Hippocampal formation (tissue), 2 donors: ENCODE measurements at regions not wholly inside any gene's neighbourhood (a gene's known extent, or its start where the extent isn't known, plus 50 kb on each side); places are given as distances from the start of the nearest gene placed in this dataset.

Experiments
- DNase-seq, 2 donors: peaks; one replicate each; lab custom pipeline; 2025; lab: John Stamatoyannopoulos, UW

DNA sequence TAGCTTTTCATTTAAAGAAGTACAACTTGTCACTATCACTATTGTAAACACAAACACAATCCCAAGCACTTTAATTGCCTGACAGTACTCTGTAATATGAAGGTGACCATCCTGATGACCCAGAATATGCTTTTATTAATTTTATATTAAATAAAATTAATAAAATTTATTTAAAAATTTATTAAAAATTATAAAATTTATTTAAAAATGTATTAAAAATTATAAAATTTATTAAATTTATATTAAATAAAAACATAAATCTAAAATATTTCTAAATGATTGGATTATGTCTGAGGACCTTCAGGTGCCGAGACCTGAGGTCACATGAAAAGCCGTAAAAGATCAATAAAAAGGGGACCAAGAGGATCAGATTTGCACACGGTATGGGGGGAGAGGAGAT is 229.8 kb upstream of the KIRREL3 start:
- DNase-seq, result no peak

DNA sequence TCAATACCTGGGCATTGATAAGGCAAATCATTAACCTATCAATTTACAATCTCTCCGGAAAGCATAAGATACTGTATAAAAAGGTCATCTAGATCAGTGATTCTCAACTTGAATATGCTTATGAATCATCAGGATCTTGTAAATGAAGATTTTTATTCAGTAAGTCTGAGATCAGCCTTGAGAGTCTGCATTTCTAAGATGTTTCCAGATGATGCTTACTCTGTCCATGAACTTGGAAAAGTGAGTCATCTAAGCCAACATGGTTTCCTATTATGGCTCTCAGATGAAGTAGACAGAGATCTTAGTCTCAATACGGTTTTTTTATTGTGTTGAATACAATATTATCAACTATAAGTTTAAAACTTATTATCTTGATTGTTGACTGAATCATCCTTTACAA is 226.4 kb upstream of the KIRREL3 start:
- no peak for DNase-seq

DNA sequence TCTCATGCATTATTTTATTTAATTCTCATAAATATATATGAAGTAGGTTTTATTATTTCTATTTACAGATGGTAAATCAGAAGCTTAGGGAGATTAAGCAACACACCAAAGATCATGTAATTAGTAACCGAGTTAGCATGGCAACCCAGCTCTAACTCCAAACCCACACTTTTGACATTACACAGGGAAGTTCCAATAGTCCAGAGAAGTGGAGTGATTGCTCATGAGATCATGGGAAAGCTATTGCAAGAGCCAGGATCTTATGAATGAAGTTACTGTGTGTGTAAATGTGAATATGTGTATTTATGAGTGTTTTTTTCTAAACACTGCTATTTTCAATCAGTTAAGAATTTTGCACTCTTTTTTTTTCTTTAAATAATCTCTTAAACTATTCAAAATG is 225.8 kb upstream of the KIRREL3 start:
- DNase-seq, result no peak

DNA sequence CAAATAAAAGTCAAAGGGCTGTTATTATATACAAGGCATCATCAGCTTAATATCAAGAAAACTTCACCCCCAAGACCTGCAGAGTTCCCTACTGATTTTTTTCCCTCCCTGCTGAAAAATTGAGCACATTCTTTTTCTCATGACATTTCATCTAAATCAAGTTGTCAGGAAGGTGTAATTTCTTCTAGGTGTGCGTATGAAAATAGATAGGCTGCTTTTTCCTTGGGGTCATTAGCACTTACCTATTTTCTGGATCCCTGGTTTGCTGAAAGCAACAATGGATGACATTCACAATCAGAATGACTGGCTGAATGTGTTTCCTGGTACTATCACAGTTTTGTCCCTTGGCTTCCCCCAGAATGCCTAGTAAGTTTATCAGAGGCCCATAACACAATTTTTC is 225.0 kb upstream of the KIRREL3 start:
- DNase-seq, result no peak

DNA sequence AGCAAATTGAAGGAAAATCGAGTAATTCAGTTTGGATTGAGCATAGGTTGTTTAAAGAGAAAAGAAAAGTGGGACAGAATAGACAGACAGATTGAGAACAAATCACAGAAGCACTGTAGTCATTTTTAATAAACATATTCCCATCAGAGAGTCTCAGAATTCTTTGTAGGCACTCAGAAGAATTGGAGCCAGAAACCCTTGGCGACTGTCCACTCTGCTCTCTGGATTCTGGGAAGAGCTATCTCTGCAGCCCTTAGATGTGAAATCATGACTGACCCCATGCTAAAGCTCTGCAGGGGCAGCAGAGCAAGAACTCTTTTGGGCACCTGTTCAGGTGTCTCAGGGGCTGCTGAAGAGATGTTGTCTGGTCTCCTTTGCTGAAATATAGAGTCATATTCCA is 223.7 kb upstream of the KIRREL3 start:
- no peak for DNase-seq

DNA sequence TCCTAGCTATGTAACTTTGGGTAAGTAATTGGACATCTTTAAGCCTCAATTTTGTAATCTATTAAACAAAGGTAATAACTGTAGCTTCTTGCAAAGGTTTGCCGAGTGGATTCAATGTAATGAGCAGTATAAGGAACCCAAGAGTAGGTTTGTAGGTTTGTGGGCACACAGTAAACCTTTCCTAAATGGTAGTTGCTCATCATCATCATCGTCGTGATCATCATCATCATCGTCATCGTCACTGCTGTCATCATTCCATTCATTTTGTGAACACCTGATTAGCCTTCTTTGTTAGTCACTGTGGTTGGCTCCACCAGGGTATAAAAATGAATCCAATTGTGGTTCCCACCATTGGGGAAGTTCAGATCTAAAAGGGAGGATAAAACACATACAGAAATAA is 223.1 kb upstream of the KIRREL3 start:
- DNase-seq, result no peak

DNA sequence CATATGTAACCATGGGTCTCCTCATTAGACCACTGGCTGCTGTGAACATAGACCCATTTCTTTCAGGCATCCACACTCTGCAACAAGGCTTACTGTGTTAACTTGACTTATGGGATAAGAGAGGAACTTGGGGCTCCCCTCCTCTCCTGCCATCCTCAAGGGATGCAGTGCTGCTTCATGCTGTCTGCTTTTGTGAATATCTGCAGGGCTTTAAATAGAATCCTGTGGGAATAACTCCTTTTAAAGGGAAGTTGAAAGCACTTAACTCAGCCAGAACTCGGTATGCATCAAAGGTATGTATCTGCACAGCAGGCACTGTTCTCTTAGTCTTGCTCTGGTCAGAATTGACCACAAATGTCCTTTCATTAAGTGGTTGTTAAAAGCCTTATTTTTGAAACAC is 222.5 kb upstream of the KIRREL3 start:
- DNase-seq, result no peak

DNA sequence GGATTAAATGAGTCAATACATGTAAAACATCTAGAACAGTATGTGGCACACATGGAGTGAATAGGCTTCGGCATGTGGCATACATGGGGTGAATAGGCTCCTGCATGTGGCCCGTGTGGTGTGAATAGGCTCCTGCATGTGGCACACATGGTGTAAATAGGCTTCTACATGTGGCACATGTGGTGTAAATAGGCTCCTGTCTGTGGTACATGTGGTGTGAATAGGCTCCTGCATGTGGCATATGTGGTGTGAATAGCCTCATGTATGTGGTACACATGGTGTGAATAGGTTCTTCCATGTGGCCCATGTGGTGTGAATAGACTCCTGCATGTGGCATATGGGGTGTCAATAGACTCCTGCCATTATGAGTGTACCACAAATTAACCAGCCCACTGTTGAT is 219.1 kb upstream of the KIRREL3 start:
- no peak for DNase-seq

DNA sequence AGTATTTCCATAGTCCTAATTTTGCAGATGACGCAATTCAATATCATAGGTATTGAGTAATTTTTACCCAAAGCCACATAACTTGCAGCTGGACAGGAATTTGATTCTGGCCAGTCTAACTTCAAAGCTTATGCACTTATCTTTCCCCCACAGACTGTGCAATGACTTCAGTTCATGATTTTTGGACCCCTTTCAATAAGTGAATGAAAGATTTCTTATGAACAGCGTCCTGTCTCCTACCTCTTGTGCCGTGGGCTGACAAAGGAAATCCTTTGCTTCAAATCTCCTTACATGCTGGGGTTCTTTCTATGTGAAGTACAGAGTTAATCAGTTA is 217.7 kb upstream of the KIRREL3 start:
- DNase-seq, result no peak

DNA sequence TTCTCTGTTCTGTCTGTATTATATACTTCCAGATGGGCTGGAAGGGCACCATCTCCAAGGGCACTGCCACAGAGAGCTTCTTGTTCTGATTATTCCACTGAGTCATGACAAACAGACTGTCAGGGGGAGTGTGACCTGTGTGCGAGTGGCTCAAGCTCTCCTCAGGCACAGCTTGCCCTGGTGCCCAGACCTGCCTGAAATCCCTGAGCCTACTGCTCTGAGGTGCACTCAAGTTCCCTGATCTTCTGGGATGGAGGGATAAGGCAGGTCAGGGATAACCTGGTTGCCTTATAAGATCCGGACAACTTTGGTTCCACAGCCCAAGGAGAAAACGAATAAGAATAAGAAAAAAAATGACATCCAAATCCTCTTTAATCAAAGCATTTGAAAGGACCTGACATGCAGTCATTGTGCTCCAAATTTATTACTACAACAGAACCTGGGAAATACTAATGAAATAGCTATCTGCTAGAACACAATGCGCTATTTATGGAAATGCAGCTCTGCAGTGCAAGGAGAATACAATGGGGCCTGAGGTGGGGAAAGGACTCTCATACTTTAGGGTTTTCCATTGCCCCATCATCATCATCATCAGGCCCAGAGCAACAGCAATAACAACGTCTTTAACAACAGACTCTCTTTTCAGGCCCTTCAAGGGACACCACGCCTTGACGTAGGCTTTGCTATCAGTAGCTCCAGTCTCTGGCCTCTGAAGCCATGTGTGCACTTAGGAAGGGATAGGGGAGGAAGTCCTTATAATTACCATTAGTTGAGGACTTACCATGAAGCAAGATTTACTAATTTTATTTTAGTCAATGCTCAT is 217.1 kb upstream of the KIRREL3 start:
- DNase-seq, result no peak

DNA sequence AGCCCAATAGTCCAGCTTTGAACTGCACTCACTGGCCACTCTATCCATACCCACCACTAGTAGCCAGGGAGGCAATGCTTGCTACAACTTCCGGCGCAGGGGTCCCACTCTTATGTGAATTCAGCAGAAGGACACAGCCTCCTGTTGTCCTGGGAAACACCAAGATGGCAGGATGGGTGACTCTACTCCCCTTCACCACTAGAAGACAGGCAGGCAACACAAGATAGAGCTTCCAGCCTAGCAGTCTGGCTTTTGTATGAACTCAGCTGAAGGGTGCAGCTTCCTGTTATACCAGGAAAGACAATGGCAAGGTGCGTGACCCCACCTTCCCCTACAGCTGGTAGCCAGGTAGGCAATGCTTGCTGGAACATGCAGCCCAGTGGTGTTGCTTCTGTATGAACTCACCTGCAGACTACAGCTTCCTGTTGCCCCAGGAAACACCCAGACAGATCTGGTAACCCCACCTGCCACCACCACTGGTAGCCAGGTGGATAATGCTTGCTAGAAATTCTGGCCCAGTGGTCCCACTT is 205.2 kb upstream of the KIRREL3 start:
- DNase-seq, result no peak

DNA sequence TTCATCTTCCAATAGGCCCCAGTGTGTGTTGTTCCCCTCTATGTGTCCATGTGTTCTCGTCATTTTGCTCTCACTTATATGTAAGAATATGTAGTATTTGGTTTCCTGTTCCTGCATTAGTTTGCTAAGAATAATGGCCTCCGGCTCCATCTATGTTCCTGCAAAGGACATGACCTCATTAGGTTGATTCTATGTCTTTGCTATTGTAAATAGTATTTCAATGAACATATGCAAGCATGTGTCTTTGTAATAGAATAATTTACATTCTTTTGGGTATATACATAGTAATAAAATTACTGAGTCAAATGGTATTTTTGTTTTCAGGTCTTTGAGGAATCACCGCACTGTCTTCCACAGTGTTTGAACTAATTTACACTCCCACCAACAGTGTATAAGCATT is 202.9 kb upstream of the KIRREL3 start:
- no peak for DNase-seq

DNA sequence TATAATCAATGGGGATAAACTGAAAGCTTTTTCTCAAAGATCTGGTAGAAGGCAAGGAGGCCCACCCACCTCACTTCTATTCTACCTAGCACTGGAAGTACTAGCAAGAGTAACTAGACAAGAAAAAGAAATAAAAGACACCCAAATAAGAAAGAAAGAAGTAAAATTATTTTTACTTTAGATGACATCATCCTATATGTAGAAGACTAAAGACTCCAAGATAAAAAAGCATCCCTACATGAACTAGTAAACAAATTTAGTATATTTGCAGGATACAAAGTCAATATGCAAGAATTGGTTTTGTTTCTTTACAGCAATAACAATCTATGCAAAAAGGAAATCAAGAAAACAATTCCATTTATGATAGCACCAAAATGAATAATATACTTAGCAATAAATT is 201.5 kb upstream of the KIRREL3 start:
- DNase-seq, result no peak

DNA sequence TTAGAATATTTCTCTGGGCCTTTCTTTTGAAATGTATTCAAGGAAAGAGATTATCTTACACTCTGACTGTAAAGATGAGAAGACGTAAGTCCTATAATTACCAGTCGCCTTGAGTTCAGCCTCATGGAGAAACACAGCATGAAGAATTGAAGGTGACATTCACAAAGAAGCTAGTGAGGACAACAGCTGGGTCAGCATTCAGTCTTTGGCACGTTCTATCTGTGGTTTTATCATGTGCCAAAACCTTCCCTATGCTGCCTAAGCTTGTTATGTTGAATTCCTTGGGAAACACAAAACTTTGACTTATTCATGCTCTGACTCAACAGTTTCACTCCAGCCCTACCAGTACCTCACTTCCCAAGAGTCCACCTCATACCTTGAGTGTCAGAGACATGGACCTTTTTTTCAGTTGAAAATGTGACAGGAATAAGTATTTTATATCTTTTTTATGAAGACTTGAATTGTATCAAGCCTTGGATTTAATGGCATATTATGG is 198.8 kb upstream of the KIRREL3 start:
- DNase-seq, result no peak

DNA sequence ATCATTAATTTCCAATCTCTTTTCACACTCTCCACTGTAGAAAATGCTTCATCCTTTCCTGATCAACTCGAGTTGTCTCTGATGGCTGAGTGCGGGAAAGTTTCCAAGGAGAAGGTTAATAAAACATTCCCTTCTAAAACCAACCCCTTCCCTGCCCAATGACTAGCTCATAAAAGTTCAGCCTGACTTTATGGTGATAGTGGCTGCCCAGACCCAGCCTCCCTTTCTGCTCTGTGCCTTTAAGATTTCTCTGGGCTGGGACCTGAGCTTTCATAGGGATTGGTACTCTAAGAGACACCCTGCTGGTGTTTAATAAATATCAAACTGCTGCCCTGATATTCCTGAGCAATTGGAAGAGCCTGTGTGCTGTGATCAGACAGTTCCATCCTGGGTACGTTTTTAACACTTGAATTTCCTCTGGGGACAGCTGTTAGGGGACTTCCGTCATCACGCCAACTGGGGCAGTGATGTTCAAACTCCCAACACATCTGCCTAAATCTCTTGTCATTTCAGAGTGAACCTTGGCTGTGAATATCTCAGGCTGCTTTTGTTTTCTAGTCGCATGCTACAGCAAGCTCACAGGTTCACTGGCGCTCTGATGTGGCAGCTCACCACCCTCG is 195.0 kb upstream of the KIRREL3 start:
- no peak for DNase-seq

DNA sequence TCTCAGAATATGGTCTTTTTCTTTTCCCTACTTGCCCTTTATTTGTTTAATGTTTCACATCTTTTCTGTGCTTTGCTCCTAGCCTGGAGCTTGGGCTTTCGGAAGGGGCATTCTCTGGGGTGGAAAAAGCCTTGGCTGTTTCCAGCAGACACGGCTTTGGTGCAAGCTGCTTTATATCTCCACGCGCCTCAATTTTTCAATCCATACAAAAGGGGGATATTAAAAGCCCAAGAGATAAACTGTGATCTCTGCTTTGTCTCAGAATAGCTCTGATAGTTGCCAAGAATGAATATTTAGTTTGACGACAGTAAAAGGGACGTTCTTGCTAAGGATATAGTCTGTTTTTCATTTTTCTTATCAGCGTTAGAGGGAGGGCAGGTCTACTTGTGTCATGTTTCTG is 194.0 kb upstream of the KIRREL3 start:
- no peak for DNase-seq

DNA sequence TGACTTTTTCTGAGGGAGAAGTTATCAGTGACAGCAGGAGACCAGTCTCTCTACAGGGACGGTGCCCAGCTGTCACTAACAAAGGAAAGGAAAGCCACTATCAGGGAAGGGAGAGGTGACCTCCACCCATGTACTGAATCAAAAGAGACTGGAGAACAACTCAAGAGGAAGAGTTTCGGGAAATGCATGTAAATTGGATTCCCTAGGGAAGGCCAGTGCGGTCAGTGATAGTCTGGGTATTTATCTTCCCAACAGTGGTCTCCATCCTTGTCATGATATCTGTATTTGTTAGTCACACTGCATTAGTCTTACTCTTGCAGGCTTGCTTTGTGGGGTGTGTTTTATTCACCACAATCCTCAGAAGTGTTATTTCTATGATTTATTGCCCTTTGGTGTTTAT is 193.4 kb upstream of the KIRREL3 start:
- no peak for DNase-seq

DNA sequence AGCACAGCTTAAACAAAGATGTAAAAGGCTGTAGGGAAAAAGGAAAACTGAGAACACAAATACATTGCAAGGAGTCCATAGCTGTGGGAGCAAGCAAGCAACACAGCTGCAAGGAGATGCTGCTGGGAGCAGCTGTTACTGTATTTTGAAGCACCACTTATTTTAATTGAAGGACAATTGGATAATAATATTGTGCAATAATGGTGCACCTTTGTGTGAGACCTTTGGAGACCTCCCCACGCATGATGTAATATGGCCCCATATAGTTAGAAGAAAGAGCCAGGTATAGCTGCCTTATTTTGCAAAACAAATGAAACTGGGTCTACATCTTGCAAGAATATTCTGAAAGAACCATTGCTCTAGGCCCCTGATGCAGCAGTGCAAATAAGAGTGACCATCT is 191.1 kb upstream of the KIRREL3 start:
- no peak for DNase-seq

DNA sequence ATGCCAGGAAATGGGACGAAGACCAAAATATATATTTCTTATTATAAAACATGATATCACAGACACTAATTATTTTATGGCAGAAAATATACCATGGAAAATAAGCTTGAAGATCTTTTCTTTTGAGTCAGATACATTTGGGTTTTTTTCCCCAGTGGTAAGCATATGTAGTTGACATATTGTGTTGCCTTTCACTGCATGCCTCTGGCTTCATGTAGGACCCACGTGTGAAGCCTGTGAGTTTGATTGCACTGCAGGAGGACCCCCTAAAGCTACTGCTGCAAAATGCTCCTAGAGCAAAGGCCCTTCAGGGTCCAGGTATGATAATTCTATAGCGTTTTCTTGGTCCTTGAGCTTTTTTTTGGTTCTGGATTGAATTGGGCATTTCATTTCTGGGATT is 190.7 kb upstream of the KIRREL3 start:
- DNase-seq, result no peak

DNA sequence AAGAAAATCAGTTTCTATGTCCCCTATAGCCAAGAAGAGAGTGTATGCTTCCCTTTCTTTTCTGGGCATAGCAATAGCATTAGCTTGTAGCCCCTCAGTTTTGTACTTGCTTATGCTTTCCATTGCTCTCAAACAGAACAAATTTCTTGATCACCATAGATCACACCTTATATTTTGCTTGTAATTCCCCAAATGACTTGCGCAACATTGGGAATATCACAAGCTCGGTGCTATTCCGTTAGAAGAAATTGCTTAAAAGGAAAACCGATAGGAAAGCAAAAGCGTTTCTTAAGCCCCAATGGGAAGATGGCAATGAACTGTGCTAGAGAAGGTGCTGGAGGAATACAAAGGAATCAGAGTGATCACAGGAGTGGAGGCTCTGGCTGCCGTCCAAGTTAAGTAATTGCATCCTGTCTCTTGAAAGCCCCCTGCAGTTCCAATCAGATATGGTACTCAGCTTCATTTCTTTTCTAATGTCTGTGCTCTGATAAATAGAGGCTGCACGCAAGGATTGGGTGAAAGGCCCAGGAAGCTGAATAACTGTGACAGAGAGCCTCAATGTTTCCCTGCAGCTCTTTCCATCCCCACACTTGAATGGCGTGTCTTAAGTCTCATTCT is 182.1 kb upstream of the KIRREL3 start:
- DNase-seq, result no peak

DNA sequence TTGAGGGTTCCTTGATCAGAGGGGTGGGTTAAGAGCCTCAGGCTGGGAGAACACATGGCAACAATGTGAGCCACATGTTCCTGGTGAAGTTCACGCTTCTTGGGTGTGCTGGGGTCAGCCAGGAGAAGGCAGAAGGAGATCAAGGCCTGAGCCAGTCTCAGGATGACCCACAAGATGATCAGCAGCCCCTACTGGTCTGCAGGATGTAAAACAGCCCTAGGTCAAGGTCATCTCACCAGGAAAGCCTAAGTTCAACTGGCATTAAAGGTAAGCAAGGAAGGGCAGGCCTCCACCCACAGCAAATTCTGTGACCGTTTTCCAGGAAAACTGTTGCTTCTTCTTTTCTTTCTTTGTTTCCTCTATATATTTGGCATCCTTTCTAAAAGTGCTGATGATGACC is 156.7 kb upstream of the KIRREL3 start:
- no peak for DNase-seq

DNA sequence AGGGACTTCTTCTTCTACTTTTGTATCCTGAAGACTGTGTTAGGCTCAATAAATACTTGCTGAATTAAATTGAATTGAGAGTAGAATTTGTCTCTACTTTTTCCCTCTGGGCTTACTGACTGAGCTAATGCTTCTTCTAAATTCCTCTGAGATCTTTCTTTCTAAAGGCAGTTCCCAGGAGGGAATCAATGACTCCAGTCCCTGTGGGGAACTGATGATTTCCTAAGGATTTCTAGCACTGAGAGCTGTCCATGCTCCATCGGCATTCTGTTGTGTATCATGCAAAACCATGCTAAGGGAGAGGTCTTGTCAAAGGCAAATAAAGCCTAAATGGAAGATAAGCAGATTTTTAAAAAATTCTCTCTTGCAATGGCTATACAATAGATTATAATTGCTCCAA is 148.8 kb upstream of the KIRREL3 start:
- no peak for DNase-seq

DNA sequence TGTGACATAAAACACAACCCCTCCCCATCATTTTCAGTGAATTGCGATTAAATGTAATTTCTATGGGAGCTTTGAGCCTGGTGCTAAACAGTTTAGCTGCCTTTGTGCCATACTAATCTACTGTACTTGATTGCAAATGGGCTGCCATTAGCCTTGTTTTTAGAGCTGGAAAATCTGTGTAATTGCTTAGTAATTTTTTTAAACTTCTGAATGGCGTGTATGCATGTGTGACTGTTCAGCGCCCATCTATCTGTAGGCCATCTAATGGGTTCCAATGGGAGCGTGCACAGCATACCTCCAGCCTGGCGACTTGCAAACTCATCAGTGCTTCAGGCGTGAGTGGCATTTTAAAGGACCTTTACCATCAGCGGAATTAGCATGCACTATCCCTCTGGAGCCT is 142.7 kb upstream of the KIRREL3 start:
- no peak for DNase-seq
